ENCODE measurements at regions not wholly inside any gene's neighbourhood (a gene's known extent, or its start where the extent isn't known, plus 50 kb on each side); places are given as distances from the start of the nearest gene placed in this dataset.

DNA sequence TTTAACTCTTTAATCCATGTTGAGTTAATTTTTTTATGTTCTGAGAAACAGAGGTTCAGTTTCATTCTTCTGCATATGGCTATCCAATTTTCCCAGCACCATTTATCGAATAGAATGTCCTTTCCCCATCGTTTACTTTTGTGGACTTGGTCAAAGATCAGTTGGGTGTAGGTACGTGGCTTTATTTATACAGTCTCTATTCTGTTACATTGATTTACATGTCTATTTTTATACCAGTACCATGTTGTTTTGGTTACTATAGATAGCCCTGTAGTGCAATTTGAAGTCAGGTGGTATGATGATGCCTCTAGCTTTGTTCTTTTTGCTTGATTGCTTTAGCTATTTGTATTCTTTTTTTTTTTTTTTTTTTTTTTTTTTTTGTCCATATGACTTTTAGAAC lies 462.0 kb downstream of the HTR1A start:
- intact Hi-C loops (cut with DNase I; ENCODE audit: low total_unique reads): no loop called here
- no peak for TF ChIP-seq POLR2A (IDR thresholded peaks at IDR 0.05)
- TF ChIP-seq, protein P1, sequence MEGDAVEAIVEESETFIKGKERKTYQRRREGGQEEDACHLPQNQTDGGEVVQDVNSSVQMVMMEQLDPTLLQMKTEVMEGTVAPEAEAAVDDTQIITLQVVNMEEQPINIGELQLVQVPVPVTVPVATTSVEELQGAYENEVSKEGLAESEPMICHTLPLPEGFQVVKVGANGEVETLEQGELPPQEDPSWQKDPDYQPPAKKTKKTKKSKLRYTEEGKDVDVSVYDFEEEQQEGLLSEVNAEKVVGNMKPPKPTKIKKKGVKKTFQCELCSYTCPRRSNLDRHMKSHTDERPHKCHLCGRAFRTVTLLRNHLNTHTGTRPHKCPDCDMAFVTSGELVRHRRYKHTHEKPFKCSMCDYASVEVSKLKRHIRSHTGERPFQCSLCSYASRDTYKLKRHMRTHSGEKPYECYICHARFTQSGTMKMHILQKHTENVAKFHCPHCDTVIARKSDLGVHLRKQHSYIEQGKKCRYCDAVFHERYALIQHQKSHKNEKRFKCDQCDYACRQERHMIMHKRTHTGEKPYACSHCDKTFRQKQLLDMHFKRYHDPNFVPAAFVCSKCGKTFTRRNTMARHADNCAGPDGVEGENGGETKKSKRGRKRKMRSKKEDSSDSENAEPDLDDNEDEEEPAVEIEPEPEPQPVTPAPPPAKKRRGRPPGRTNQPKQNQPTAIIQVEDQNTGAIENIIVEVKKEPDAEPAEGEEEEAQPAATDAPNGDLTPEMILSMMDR (IDR thresholded peaks at IDR 0.05): no peak
- WGBS, 2 donors: 78 to 86% methylated on average over 3 of the region's 3 CpGs
- DNase-seq (ENCODE audit: low spot score in 2 of 2): no peak
- H3K4me3 ChIP-seq (ENCODE audit: low read depth, poor library complexity, severe bottlenecking): no peak overlapping the region

DNA sequence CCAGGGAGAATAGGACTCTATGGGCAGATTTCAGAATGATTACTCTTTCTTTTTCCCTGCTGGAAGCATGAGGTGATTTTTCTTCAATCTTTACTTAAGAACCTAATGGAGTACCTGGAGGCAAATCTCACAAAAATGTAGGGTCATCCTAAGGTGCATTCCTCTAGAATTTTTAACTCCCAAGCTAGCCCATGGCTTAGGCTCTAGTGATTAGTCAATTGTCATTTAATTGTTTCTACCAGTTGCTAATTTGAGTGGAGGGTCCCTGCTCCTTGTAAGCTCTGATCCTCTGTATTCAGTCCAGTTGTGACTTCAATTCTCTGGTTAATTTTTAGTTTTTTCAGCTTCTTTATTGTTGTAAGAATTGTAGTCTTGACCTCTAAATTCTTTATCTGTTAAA lies 467.0 kb downstream of the HTR1A start:
- TF ChIP-seq, protein P1 (IDR thresholded peaks at IDR 0.05): no peak
- TF ChIP-seq POLR2A (IDR thresholded peaks at IDR 0.05): no peak
- intact Hi-C loops (cut with DNase I; ENCODE audit: low total_unique reads): no loop called here
- no peak for DNase-seq (ENCODE audit: low spot score in 2 of 2)
- no peak overlapping the region for H3K4me3 ChIP-seq (ENCODE audit: low read depth, poor library complexity, severe bottlenecking)

DNA sequence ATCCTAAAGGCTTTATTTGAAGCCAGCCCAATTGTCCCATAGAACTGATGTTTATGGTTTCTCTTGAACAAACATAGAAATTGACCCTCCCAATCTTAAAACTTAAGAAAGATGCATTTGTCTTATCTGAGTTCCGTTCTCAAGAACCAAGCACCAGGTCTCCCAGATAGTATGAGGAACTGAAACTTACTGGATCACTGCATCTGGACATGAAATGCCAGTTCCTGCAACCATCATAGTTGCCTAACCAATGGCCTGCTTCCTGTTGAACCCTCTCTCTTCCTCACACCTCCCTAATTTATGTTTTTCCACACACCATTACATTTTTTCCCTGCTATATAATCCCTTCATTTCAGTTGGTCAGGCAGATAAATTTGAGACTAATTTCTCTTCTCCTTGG lies 478.9 kb downstream of the HTR1A start:
- no peak overlapping the region for H3K4me3 ChIP-seq (ENCODE audit: low read depth, poor library complexity, severe bottlenecking)
- 88 to 94% methylated on average over 1 of the region's 1 CpG for WGBS, 2 donors
- intact Hi-C loops (cut with DNase I; ENCODE audit: low total_unique reads): no loop called here
- TF ChIP-seq, protein P1 (IDR thresholded peaks at IDR 0.05): no peak
- TF ChIP-seq POLR2A (IDR thresholded peaks at IDR 0.05): no peak
- DNase-seq (ENCODE audit: low spot score in 2 of 2): no peak

DNA sequence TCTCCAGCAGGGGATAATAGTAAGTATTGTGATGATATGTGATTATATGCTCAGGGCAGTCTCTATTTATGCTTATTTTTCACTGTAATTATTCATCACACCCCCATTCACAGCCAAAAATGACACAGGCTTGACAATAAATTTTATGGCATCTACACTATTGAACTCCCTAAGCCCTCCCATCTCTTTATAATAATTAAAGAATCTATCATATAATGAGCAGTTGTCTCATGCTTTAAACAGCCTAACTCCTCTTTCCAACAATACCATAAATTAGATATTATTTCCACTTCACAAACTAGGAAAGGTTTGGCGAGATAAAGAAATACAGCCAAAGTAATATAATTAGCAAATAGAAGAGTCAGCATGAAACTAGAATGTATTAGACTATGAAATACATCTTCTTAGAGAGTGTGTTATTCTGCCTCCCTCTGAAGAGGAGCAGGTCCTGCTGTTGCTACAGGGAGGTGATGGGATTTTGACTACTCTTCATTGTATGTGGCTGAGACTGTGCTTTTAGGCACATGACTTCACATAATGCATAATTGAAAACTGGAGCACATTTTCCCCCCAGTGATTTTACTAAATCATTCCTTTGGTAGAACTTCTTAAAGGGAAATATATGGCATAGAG lies 488.8 kb downstream of the HTR1A start:
- WGBS, 2 donors: 69 to 71% methylated on average over 1 of the region's 1 CpG
- H3K4me3 ChIP-seq (ENCODE audit: low read depth, poor library complexity, severe bottlenecking): no peak overlapping the region
- DNase-seq (ENCODE audit: low spot score in 2 of 2): no peak
- TF ChIP-seq, protein P1 (IDR thresholded peaks at IDR 0.05): no peak
- no peak for TF ChIP-seq POLR2A (IDR thresholded peaks at IDR 0.05)
- intact Hi-C loops (cut with DNase I; ENCODE audit: low total_unique reads): no loop called here

DNA sequence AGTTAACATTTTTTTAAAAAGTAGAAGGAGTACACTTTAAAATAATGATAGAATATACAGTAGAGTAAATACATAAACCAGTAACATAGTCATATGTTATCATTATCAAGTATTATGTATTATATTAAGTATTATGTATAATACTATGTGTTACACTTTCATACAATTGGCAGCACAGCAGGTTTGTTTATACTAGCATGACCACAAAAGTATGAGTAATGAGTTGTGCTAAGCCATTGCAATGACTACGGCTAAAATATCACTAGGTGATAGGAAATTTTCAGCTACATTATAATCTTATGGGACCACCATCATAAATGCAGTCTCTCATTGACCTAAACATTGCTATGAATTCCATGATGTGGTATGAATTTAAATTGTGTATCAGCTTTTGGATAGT lies 506.0 kb downstream of the HTR1A start:
- DNase-seq (ENCODE audit: low spot score in 2 of 2): no peak
- TF ChIP-seq, protein P1 (IDR thresholded peaks at IDR 0.05): no peak
- no peak for TF ChIP-seq POLR2A (IDR thresholded peaks at IDR 0.05)
- intact Hi-C loops (cut with DNase I; ENCODE audit: low total_unique reads): no loop called here
- no peak overlapping the region for H3K4me3 ChIP-seq (ENCODE audit: low read depth, poor library complexity, severe bottlenecking)
- WGBS, 2 donors: 87 to 90% methylated on average over 1 of the region's 1 CpG

DNA sequence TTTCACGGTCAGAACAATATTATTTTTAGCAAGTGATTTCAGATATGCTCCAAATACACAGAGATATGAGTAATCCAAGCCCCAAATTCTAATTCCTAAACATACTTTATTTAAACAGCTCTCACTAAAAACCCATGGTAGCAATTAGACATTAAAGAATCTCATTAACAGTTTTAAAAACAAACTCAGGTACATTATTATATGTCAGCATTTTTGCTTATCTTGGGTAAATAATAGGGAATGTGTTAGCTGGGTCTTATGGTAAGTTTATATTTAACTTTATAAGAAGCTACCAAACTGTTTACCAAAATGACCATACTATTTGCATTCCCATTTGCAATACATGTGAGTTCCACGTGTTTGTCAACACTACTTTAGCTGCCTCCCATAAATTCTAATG lies 511.1 kb downstream of the HTR1A start:
- WGBS, 2 donors: 37 to 70% methylated on average over 2 of the region's 2 CpGs
- H3K4me3 ChIP-seq (ENCODE audit: low read depth, poor library complexity, severe bottlenecking): no peak overlapping the region
- no peak for TF ChIP-seq POLR2A (IDR thresholded peaks at IDR 0.05)
- TF ChIP-seq, protein P1 (IDR thresholded peaks at IDR 0.05): no peak
- intact Hi-C loops (cut with DNase I; ENCODE audit: low total_unique reads): no loop called here
- no peak for DNase-seq (ENCODE audit: low spot score in 2 of 2)

Measured in lower leg skin (tissue), 4 donors.